ENCODE measurements at regions not wholly inside any gene's neighbourhood (a gene's known extent, or its start where the extent isn't known, plus 50 kb on each side); places are given as distances from the start of the nearest gene placed in this dataset.

- TF ChIP-seq CTCF (IDR thresholded peaks at IDR 0.05; ENCODE audit: low read depth, low read length) = no peak
- no peak for TF ChIP-seq MAX (IDR thresholded peaks at IDR 0.05; ENCODE audit: low read depth, low read length)
- TF ChIP-seq POLR2A (IDR thresholded peaks at IDR 0.05; ENCODE audit: extremely low read depth, insufficient read length) = no peak
- TF ChIP-seq MYC (IDR thresholded peaks at IDR 0.05; ENCODE audit: low read depth, low read length) = no peak
Measured at GRCh38 chr3:104855702-104856101, 511.0 kb upstream of the ALCAM start.

Measured in NB4 (cell line).